ENCODE measurements at regions not wholly inside any gene's neighbourhood (a gene's known extent, or its start where the extent isn't known, plus 50 kb on each side); places are given as distances from the start of the nearest gene placed in this dataset.

DNA sequence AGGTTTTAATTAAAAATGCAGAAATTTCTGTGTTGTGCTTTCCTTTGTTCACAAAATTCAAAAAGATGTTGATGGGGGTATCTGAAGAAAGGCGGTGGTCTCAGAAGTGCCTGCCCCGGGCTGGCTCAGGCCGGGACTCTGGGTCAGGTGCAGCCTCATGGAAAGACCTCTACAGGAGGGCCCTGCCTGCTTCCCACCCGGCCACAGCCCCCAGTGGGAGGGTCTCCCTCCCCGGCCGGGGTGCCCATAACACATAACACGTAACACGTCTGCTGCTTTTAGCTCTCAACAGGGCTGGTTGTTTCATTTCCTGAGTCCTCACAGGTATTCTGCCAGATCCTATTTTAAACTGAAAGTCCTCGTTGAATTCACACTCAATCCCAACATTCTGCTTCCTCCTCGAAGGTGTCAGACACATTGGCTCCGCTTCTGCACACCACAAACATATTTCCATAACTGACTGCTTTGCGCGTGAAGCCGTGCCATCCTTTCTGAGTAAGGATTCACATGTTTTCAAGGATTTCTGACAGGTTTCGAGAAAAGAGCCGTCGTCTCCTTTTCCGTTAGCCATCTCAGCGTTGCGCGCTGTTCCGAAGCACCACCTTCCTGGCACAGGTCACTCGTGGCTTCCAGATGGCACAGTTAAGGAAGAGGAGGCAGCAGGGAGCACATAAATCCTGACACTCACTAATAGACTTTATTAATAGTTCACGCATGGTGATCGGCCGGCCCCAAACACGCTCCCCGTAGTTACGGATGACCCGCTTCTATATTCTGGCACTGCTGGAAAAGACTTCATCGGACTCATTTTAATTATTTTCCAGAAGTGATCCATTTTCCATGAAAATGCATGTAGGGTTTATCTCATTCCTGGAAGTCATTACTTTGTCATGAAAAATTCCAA is 569.3 kb downstream of the BRD1 start:
- Mint-ChIP-seq H3K4me3 (no peak overlapping the region), H3K9me3 (peaks cover 84% of the 10 kb centered on the region), H3K4me1 (ENCODE audit: low read depth) (no peaks in the 10 kb centered on the region), H3K27me3 (ENCODE audit: insufficient read depth) (no peaks in the 10 kb centered on the region; the same call in 1 of the 2 replicates), H3K27ac (no peak overlapping the region), H3K36me3 (ENCODE audit: low read depth) (peaks cover 14% of the 10 kb centered on the region)
- no peak for DNase-seq
- TF ChIP-seq, protein P1, sequence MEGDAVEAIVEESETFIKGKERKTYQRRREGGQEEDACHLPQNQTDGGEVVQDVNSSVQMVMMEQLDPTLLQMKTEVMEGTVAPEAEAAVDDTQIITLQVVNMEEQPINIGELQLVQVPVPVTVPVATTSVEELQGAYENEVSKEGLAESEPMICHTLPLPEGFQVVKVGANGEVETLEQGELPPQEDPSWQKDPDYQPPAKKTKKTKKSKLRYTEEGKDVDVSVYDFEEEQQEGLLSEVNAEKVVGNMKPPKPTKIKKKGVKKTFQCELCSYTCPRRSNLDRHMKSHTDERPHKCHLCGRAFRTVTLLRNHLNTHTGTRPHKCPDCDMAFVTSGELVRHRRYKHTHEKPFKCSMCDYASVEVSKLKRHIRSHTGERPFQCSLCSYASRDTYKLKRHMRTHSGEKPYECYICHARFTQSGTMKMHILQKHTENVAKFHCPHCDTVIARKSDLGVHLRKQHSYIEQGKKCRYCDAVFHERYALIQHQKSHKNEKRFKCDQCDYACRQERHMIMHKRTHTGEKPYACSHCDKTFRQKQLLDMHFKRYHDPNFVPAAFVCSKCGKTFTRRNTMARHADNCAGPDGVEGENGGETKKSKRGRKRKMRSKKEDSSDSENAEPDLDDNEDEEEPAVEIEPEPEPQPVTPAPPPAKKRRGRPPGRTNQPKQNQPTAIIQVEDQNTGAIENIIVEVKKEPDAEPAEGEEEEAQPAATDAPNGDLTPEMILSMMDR (IDR thresholded peaks at IDR 0.05), result no peak

GRCh38 chr22:49257551-49257961 is 570.1 kb downstream of the BRD1 start:
- no peak for DNase-seq
- H3K36me3 Mint-ChIP-seq (ENCODE audit: low read depth), result peaks cover 15% of the 10 kb centered on the region
- H3K4me1 Mint-ChIP-seq (ENCODE audit: low read depth), result no peaks in the 10 kb centered on the region
- no peak overlapping the region for H3K4me3 Mint-ChIP-seq
- H3K27me3 Mint-ChIP-seq (ENCODE audit: insufficient read depth), result no peaks in the 10 kb centered on the region; the same call in 1 of the 2 replicates
- peaks cover 90% of the 10 kb centered on the region for H3K9me3 Mint-ChIP-seq
- TF ChIP-seq, protein P1 (IDR thresholded peaks at IDR 0.05), result no peak
- H3K27ac Mint-ChIP-seq, result no peak overlapping the region

- Mint-ChIP-seq H3K4me3 (no peak overlapping the region), H3K4me1 (ENCODE audit: low read depth) (no peaks in the 10 kb centered on the region), H3K27me3 (ENCODE audit: insufficient read depth) (no peaks in the 10 kb centered on the region; the same call in 1 of the 2 replicates), H3K36me3 (ENCODE audit: low read depth) (peaks cover 12% of the 10 kb centered on the region), H3K9me3 (peaks cover 88% of the 10 kb centered on the region), H3K27ac (no peak overlapping the region)
- no peak for DNase-seq
- TF ChIP-seq, protein P1 (IDR thresholded peaks at IDR 0.05), result no peak
These were observed 571.8 kb downstream of the BRD1 start for GRCh38 chr22:49255741-49256318.

DNA sequence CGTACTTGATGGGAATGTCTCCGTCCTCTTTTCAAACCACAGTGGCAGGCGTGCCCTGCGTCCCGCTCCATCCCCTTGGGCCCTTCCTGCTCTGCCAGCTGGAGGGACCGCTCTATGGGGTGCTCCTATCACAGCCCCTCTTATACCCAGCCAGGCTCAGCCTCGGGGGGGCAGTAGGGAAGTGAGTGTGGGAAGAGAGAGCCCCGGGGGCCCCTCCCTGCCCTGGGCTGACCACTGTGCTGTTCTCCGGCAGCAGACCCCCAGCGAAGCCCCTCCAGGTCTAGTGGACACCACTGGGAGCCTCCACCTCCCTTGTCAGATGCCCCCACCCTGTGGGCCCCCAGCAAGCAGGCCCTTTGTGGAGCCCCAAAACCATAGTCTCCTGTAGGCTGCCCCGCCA is 572.5 kb downstream of the BRD1 start:
- Mint-ChIP-seq H3K4me3 (no peak overlapping the region), H3K9me3 (peaks cover 81% of the 10 kb centered on the region)

DNA sequence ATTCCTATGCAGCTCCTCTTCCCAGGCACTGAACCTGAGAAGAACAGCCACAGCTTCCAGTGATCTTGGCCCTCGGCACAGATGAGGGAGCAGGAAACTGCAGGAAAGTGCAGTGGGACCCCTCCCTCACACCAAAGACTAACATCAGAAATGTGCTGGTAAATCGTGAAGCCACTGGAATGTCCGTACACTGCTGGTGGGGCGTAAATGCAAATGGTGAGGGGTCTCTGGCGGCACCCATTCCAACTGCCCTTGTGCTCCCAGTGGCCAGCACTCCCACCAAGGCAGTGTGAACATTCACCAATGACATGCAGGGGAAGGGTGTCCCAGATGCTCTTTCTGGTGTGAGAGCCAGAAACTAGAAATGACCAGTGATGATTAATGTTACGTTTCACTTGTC is 574.0 kb downstream of the BRD1 start:
- Mint-ChIP-seq H3K27ac (no peak overlapping the region), H3K27me3 (ENCODE audit: insufficient read depth) (no peaks in the 10 kb centered on the region), H3K4me3 (no peak overlapping the region), H3K4me1 (ENCODE audit: low read depth) (no peaks in the 10 kb centered on the region), H3K9me3 (peaks cover 71% of the 10 kb centered on the region), H3K36me3 (ENCODE audit: low read depth) (0 out of 2 replicates have a peak, but pooled peaks cover 4% of the 10 kb centered on the region)
- TF ChIP-seq, protein P1 (IDR thresholded peaks at IDR 0.05), result no peak
- DNase-seq, result no peak

More for the DNA sequence above, 572.5 kb downstream of the BRD1 start:
- H3K27me3 Mint-ChIP-seq (ENCODE audit: insufficient read depth), result no peaks in the 10 kb centered on the region; the same call in 1 of the 2 replicates
- no peak for DNase-seq
- H3K4me1 Mint-ChIP-seq (ENCODE audit: low read depth), result no peaks in the 10 kb centered on the region
- 0 out of 2 replicates have a peak, but pooled peaks cover 5% of the 10 kb centered on the region for H3K36me3 Mint-ChIP-seq (ENCODE audit: low read depth)
- H3K27ac Mint-ChIP-seq, result no peak overlapping the region
- TF ChIP-seq, protein P1 (IDR thresholded peaks at IDR 0.05), result no peak
